ENCODE measurements at regions not wholly inside any gene's neighbourhood (a gene's known extent, or its start where the extent isn't known, plus 50 kb on each side); places are given as distances from the start of the nearest gene placed in this dataset.

DNA sequence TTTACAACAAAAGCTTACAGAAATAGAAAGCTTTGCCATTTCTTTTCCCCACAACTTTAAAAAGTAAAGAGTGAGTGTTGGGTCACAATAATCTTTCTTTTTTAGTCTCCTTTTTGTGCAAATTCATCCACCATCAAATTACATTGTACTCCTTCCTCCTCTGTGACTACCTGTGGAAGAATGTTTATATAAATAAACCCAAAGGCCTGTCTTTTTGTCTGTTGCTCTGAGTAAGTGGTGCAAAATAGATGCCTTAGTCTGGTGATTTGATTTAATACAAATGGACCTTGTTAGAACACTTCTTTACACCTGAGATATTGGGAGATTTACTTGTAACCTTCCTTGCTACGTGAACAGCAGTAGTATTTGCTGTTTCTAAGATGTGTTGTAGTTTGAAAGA is 53.5 kb upstream of the TAF11L2 start:
- H3K4me3 Mint-ChIP-seq (ENCODE audit: unreplicated experiment), result no peak overlapping the region
- Histone ChIP-seq H3K4me2 (ENCODE audit: low read length) (peak overlapping the region; percentile 39), H3K4me3 (ENCODE audit: insufficient read depth, low read depth, low read length) (no peak overlapping the region), H3K4me1 (ENCODE audit: insufficient read depth, low read length) (peaks cover 26% of the 10 kb centered on the region), H4K20me1 (ENCODE audit: insufficient read depth, low read length) (no peaks in the 10 kb centered on the region), H3K27me3 (ENCODE audit: insufficient read depth, low read length) (no peaks in the 10 kb centered on the region), H2AFZ (ENCODE audit: low read depth, low read length) (no peak overlapping the region), H3K79me2 (ENCODE audit: insufficient read depth, low read length) (no peaks in the 10 kb centered on the region), H3K9ac (ENCODE audit: low read length) (no peak overlapping the region), H3K9me3 (ENCODE audit: insufficient read depth, low read depth, low read length) (no peaks in the 10 kb centered on the region), H3K36me3 (ENCODE audit: insufficient read depth, low read length) (no peaks in the 10 kb centered on the region), H3K27ac (ENCODE audit: low read depth, low read length) (no peak overlapping the region)
- FAIRE-seq (no peak), DNase-seq (ENCODE audit: low read depth) (peak; percentile 61)
- peaks cover under 1% of the 10 kb centered on the region for H3K9me3 Mint-ChIP-seq (ENCODE audit: unreplicated experiment)
- H3K4me1 Mint-ChIP-seq (ENCODE audit: low read depth, unreplicated experiment), result peaks cover 4% of the 10 kb centered on the region
- no peaks in the 10 kb centered on the region for H3K36me3 Mint-ChIP-seq (ENCODE audit: low read depth, unreplicated experiment)
- H3K27me3 Mint-ChIP-seq (ENCODE audit: low read depth, unreplicated experiment), result peaks cover 3% of the 10 kb centered on the region
- no peak for TF ChIP-seq EZH2 (IDR thresholded peaks at IDR 0.05; ENCODE audit: insufficient read depth, low read length)
- TF ChIP-seq, protein P1, sequence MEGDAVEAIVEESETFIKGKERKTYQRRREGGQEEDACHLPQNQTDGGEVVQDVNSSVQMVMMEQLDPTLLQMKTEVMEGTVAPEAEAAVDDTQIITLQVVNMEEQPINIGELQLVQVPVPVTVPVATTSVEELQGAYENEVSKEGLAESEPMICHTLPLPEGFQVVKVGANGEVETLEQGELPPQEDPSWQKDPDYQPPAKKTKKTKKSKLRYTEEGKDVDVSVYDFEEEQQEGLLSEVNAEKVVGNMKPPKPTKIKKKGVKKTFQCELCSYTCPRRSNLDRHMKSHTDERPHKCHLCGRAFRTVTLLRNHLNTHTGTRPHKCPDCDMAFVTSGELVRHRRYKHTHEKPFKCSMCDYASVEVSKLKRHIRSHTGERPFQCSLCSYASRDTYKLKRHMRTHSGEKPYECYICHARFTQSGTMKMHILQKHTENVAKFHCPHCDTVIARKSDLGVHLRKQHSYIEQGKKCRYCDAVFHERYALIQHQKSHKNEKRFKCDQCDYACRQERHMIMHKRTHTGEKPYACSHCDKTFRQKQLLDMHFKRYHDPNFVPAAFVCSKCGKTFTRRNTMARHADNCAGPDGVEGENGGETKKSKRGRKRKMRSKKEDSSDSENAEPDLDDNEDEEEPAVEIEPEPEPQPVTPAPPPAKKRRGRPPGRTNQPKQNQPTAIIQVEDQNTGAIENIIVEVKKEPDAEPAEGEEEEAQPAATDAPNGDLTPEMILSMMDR (IDR thresholded peaks at IDR 0.05; ENCODE audit: insufficient read depth, low read depth, low read length), result no peak
- no peak overlapping the region for H3K27ac Mint-ChIP-seq (ENCODE audit: unreplicated experiment)

DNA sequence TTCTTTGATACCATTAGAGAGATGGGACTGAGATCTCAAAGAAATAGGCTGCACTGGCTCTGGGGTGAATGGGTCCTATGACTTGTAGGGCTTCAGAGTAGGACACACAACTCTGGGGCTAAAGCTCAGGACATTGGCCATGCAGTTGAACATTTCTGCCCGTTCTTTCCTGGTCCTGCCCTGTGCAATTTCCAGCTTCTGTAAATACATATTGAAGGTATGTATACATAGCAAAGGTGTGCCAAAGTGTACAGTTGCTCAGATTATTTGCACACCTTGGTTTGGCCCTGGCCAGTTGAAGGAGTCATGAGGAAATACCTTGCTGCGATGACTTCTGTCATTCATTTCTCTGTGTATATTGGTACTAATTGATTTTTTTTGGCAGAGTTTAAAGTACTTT is 52.8 kb upstream of the TAF11L2 start:
- Histone ChIP-seq H3K4me2 (ENCODE audit: low read length) (no peak overlapping the region), H3K36me3 (ENCODE audit: insufficient read depth, low read length) (no peaks in the 10 kb centered on the region), H3K4me3 (ENCODE audit: insufficient read depth, low read depth, low read length) (no peak overlapping the region), H3K27ac (ENCODE audit: low read depth, low read length) (no peak overlapping the region), H3K9me3 (ENCODE audit: insufficient read depth, low read depth, low read length) (no peaks in the 10 kb centered on the region), H3K9ac (ENCODE audit: low read length) (no peak overlapping the region), H3K79me2 (ENCODE audit: insufficient read depth, low read length) (no peaks in the 10 kb centered on the region), H2AFZ (ENCODE audit: low read depth, low read length) (no peak overlapping the region), H3K27me3 (ENCODE audit: insufficient read depth, low read length) (no peaks in the 10 kb centered on the region), H4K20me1 (ENCODE audit: insufficient read depth, low read length) (no peaks in the 10 kb centered on the region), H3K4me1 (ENCODE audit: insufficient read depth, low read length) (peaks cover 26% of the 10 kb centered on the region)
- Mint-ChIP-seq H3K36me3 (ENCODE audit: low read depth, unreplicated experiment) (no peaks in the 10 kb centered on the region), H3K9me3 (ENCODE audit: unreplicated experiment) (peaks cover 2% of the 10 kb centered on the region), H3K27ac (ENCODE audit: unreplicated experiment) (no peak overlapping the region), H3K4me1 (ENCODE audit: low read depth, unreplicated experiment) (peaks cover 4% of the 10 kb centered on the region), H3K27me3 (ENCODE audit: low read depth, unreplicated experiment) (peaks cover 3% of the 10 kb centered on the region), H3K4me3 (ENCODE audit: unreplicated experiment) (no peak overlapping the region)
- FAIRE-seq, result no peak
- TF ChIP-seq, protein P1 (IDR thresholded peaks at IDR 0.05; ENCODE audit: insufficient read depth, low read depth, low read length), result no peak
- TF ChIP-seq EZH2 (IDR thresholded peaks at IDR 0.05; ENCODE audit: insufficient read depth, low read length), result no peak
- no peak for DNase-seq (ENCODE audit: low read depth)

Measured in astrocyte (in vitro differentiated cells and primary cell).